ENCODE measurements at regions not wholly inside any gene's neighbourhood (a gene's known extent, or its start where the extent isn't known, plus 50 kb on each side); places are given as distances from the start of the nearest gene placed in this dataset.
"Not testable (repeated sequence)": the region's sequence is repeated elsewhere in the genome, so short reads cannot be mapped to it uniquely, and the experiment has no call there.

DNA sequence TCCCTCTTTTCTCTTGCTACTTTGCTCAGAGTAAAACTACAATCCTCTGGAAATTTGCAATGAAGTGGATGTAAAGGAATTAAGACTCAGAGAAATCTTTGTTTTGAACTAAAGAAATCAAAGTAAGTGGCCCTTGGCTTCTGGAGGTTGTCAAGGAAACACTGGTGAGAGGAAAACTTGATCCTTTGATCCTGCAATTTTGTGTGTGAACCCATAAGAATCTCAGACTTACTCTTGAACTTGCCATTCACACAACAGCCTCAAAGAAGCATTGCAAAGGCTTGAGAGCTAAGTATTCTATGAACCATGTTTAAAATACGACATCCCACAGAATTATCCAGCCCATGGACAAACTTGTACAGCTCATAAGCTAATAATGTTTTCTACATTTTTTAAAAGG lies 827.5 kb downstream of the TAF11L14 start:
- TF ChIP-seq POLR2A (IDR thresholded peaks at IDR 0.05; ENCODE audit: low read depth, low read length) (no peak), POLR2AphosphoS5 (IDR thresholded peaks at IDR 0.05; ENCODE audit: low read depth, low read length) (no peak), TAF1 (IDR thresholded peaks at IDR 0.05; ENCODE audit: borderline replicate concordance, low read depth, low read length) (no peak)
- FAIRE-seq (no peak), DNase-seq (ENCODE audit: insufficient read length) (no peak)

GRCh38 chr5:18465833-18466681 lies 831.8 kb downstream of the TAF11L14 start:
- FAIRE-seq (peak; percentile 9), DNase-seq (ENCODE audit: insufficient read length) (no peak)

DNA sequence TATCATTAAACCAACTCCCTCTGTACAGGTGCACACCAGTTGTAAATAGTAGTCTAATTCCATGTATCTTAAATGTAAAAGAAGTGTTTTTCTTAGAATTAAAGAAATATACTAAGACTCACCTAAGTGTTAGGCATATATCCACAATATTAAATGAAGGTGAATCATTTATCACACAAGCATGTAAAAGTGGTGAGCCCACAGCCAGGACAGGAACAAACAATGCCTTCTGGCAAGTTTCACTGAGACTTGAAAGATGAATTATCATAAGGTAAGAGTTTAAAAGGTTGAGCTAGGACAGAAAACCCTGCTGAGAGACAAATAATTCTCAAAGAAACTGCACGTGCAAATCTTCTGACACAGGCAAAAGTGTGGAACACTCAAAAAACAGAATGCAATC lies 832.5 kb downstream of the TAF11L14 start:
- TF ChIP-seq POLR2A (IDR thresholded peaks at IDR 0.05; ENCODE audit: low read depth, low read length): no peak
- TF ChIP-seq POLR2AphosphoS5 (IDR thresholded peaks at IDR 0.05; ENCODE audit: low read depth, low read length): no peak
- no peak for TF ChIP-seq TAF1 (IDR thresholded peaks at IDR 0.05; ENCODE audit: borderline replicate concordance, low read depth, low read length)
- no peak for DNase-seq (ENCODE audit: insufficient read length)
- FAIRE-seq: no peak

More at GRCh38 chr5:18465833-18466681, 831.8 kb downstream of the TAF11L14 start:
- TF ChIP-seq TAF1 (IDR thresholded peaks at IDR 0.05; ENCODE audit: borderline replicate concordance, low read depth, low read length) (no peak), POLR2A (IDR thresholded peaks at IDR 0.05; ENCODE audit: low read depth, low read length) (no peak), POLR2AphosphoS5 (IDR thresholded peaks at IDR 0.05; ENCODE audit: low read depth, low read length) (no peak)

- not testable (repeated sequence) for DNase-seq (ENCODE audit: insufficient read length); FAIRE-seq
Measured at GRCh38 chr5:18471791-18472190, 837.5 kb downstream of the TAF11L14 start.

GRCh38 chr5:18483451-18483850 lies 849.2 kb downstream of the TAF11L14 start:
- no peak for DNase-seq (ENCODE audit: insufficient read length)
- no peak for FAIRE-seq
- TF ChIP-seq TAF1 (IDR thresholded peaks at IDR 0.05; ENCODE audit: borderline replicate concordance, low read depth, low read length) (no peak), POLR2AphosphoS5 (IDR thresholded peaks at IDR 0.05; ENCODE audit: low read depth, low read length) (no peak), POLR2A (IDR thresholded peaks at IDR 0.05; ENCODE audit: low read depth, low read length) (no peak)

GRCh38 chr5:18487928-18488480 lies 853.7 kb downstream of the TAF11L14 start:
- no peak for TF ChIP-seq TAF1 (IDR thresholded peaks at IDR 0.05; ENCODE audit: borderline replicate concordance, low read depth, low read length)
- TF ChIP-seq POLR2AphosphoS5 (IDR thresholded peaks at IDR 0.05; ENCODE audit: low read depth, low read length): no peak
- FAIRE-seq (no peak), DNase-seq (ENCODE audit: insufficient read length) (no peak)

DNA sequence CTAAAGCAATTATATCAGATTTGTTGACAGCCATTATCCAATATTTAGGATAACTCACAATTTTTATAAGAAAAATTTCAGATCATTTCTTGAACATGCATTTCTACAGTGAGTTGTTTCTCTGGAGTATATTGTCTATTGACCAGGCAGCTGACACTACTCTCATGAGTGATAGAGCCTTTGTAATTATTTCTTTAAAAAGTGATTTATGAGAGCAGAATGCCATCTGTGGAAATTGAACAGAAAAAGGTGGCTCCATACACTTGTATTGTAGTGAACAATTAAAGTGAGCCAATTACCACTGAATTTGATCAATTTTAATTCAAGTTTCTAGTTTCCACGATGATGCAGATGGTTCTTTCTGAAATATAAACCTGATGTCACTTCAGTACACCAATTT lies 855.4 kb downstream of the TAF11L14 start:
- DNase-seq (ENCODE audit: insufficient read length): no peak
- TF ChIP-seq POLR2A (IDR thresholded peaks at IDR 0.05; ENCODE audit: low read depth, low read length): no peak
- no peak for TF ChIP-seq POLR2AphosphoS5 (IDR thresholded peaks at IDR 0.05; ENCODE audit: low read depth, low read length)
- no peak for TF ChIP-seq TAF1 (IDR thresholded peaks at IDR 0.05; ENCODE audit: borderline replicate concordance, low read depth, low read length)
- no peak for FAIRE-seq

DNA sequence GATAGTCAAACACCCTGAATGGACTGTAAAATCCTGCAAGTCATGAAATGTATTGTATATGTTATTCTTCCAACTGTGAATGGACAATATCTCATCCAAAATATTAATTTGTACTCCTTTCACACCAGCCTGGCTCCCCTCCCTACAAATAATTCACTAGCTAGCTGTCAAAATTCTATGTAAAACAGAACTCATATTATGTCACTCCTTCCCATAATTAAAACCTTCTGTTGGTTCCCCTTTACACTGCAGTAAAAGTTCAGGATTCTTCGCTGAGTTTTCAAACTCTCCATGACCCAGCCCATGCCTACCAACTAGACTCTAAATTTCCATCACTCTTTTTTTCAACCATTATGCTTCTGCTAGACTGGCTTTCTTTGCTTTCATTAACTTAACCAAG lies 857.1 kb downstream of the TAF11L14 start:
- FAIRE-seq (no peak), DNase-seq (ENCODE audit: insufficient read length) (no peak)
- TF ChIP-seq POLR2A (IDR thresholded peaks at IDR 0.05; ENCODE audit: low read depth, low read length): no peak
- no peak for TF ChIP-seq TAF1 (IDR thresholded peaks at IDR 0.05; ENCODE audit: borderline replicate concordance, low read depth, low read length)
- no peak for TF ChIP-seq POLR2AphosphoS5 (IDR thresholded peaks at IDR 0.05; ENCODE audit: low read depth, low read length)

DNA sequence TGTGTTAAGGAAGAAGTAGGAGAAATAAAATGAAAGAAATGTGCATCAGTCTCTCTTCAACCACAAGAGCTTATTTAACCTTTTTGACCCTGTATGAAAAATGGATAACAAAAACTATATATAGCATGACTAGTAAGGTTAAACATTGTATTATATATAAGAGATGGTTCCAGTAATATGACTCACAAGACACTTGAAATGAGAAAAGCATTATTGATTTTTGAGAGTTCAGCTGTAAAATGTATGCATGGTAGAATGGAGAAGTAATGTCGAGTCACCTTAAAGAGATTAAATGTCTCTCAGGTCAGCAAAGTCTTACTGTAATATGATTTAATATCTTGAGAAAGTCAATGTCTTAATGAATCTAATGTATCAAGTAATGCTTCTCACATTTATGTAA lies 860.9 kb downstream of the TAF11L14 start:
- no peak for FAIRE-seq
- DNase-seq (ENCODE audit: insufficient read length): no peak

GRCh38 chr5:18496041-18496440 lies 861.8 kb downstream of the TAF11L14 start:
- no peak for DNase-seq (ENCODE audit: insufficient read length)
- no peak for TF ChIP-seq POLR2AphosphoS5 (IDR thresholded peaks at IDR 0.05; ENCODE audit: low read depth, low read length)
- no peak for TF ChIP-seq TAF1 (IDR thresholded peaks at IDR 0.05; ENCODE audit: borderline replicate concordance, low read depth, low read length)
- TF ChIP-seq POLR2A (IDR thresholded peaks at IDR 0.05; ENCODE audit: low read depth, low read length): no peak
- FAIRE-seq: no peak

More for the DNA sequence above, 860.9 kb downstream of the TAF11L14 start:
- no peak for TF ChIP-seq POLR2A (IDR thresholded peaks at IDR 0.05; ENCODE audit: low read depth, low read length)
- no peak for TF ChIP-seq TAF1 (IDR thresholded peaks at IDR 0.05; ENCODE audit: borderline replicate concordance, low read depth, low read length)
- no peak for TF ChIP-seq POLR2AphosphoS5 (IDR thresholded peaks at IDR 0.05; ENCODE audit: low read depth, low read length)

- TF ChIP-seq POLR2AphosphoS5 (IDR thresholded peaks at IDR 0.05; ENCODE audit: low read depth, low read length) (no peak), POLR2A (IDR thresholded peaks at IDR 0.05; ENCODE audit: low read depth, low read length) (no peak), TAF1 (IDR thresholded peaks at IDR 0.05; ENCODE audit: borderline replicate concordance, low read depth, low read length) (no peak)
- DNase-seq (ENCODE audit: insufficient read length) (no peak), FAIRE-seq (no peak)
Measured at GRCh38 chr5:18497089-18497488, 862.8 kb downstream of the TAF11L14 start.

GRCh38 chr5:18503797-18504328 lies 869.6 kb downstream of the TAF11L14 start:
- DNase-seq (ENCODE audit: insufficient read length) (no peak), FAIRE-seq (no peak)
- TF ChIP-seq POLR2A (IDR thresholded peaks at IDR 0.05; ENCODE audit: low read depth, low read length) (no peak), POLR2AphosphoS5 (IDR thresholded peaks at IDR 0.05; ENCODE audit: low read depth, low read length) (no peak), TAF1 (IDR thresholded peaks at IDR 0.05; ENCODE audit: borderline replicate concordance, low read depth, low read length) (no peak)

Data from GM12892 (cell line).